ENCODE measurements at regions not wholly inside any gene's neighbourhood (a gene's known extent, or its start where the extent isn't known, plus 50 kb on each side); places are given as distances from the start of the nearest gene placed in this dataset.

DNA sequence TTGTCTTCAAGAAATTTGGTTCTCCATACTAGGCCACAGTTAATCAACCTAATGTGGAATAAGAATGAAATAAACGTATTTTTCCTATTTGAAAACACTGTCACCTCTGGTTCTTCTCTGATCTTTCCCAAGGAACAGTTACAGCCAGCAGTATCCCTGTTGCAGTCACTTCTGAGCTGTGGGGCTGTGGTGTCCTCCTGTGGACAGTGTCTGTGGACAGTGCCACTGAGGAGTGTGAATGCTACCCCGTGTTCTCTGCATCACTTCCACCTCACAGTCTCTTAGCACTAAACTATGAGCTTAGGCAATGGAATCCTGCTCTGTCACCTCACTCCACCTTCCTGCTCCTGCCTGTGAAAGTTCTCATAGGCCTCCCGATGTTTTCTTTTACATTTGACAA is 817.5 kb downstream of the VGLL3 start:
- TF ChIP-seq EZH2 (IDR thresholded peaks at IDR 0.05; ENCODE audit: low read depth), result no peak
- TF ChIP-seq CTCF (conservative IDR thresholded peaks at IDR 0.05), result no peak
